ENCODE measurements at regions not wholly inside any gene's neighbourhood (a gene's known extent, or its start where the extent isn't known, plus 50 kb on each side); places are given as distances from the start of the nearest gene placed in this dataset.

- no peak for TF ChIP-seq CTCF (IDR thresholded peaks at IDR 0.05)
- TF ChIP-seq POLR2A (IDR thresholded peaks at IDR 0.05) = no peak
- no peak for TF ChIP-seq EP300 (IDR thresholded peaks at IDR 0.05)
Measured at GRCh38 chr7:24434972-24435371, 138.3 kb upstream of the PALS2 start.
